Naive B cell (primary cell): ENCODE measurements at regions not wholly inside any gene's neighbourhood (a gene's known extent, or its start where the extent isn't known, plus 50 kb on each side); places are given as distances from the start of the nearest gene placed in this dataset.
"Not testable (repeated sequence)": the region's sequence is repeated elsewhere in the genome, so short reads cannot be mapped to it uniquely, and the experiment has no call there.

Source experiments
- ATAC-seq, 2 donors: fragments of 150-1000 bp; cut with Tn5 transposase; 2 replicates each; pipeline ENCODE4 v1.10.0; 2021; ENCODE audit warnings: low read depth in 2 of 2, mild to moderate bottlenecking in 2 of 2, moderate library complexity in 2 of 2
- DNase-seq: peaks from one replicate; pipeline ENCODE4 v3.0.0; 2022
- H3K27ac Mint-ChIP-seq, 6 donors: one replicate each; pipeline ENCODE4 v1.8.0; 2020 to 2022; ENCODE audit warnings: mild to moderate bottlenecking in 6 of 6, mixed read lengths in 6 of 6, moderate library complexity in 5 of 6, inconsistent platforms in 2 of 6
- H3K27me3 Mint-ChIP-seq, 3 donors: one replicate each; pipeline ENCODE4 v1.8.0; 2021 to 2022; ENCODE audit warnings: mixed read lengths in 3 of 3, mild to moderate bottlenecking in 1 of 3
- H3K36me3 Mint-ChIP-seq, 2 donors: one replicate each; pipeline ENCODE4 v1.8.0; 2020 to 2022; ENCODE audit warnings: mixed read lengths in 2 of 2, inconsistent platforms in 1 of 2, mild to moderate bottlenecking in 1 of 2
- H3K4me1 Mint-ChIP-seq, 3 donors: one replicate each; pipeline ENCODE4 v1.8.0; 2020 to 2022; ENCODE audit warnings: mixed read lengths in 3 of 3, inconsistent platforms in 1 of 3, mild to moderate bottlenecking in 1 of 3, moderate library complexity in 1 of 3
- H3K4me3 Mint-ChIP-seq, 8 donors: one replicate each; pipeline ENCODE4 v1.8.0; 2020 to 2022; ENCODE audit warnings: mild to moderate bottlenecking in 8 of 8, mixed read lengths in 8 of 8, moderate library complexity in 8 of 8, inconsistent platforms in 2 of 8
- H3K9me3 Mint-ChIP-seq, 7 donors: one replicate each; pipeline ENCODE4 v1.8.0; 2020 to 2022; ENCODE audit warnings: mixed read lengths in 7 of 7, mild to moderate bottlenecking in 5 of 7, inconsistent platforms in 2 of 7, moderate library complexity in 1 of 7

GRCh38 chr10:26355241-26355640, 82.9 kb upstream of the APBB1IP start:
- Mint-ChIP-seq H3K9me3 (no peaks in the 10 kb centered on the region), H3K36me3 (peaks cover 0 to 4% of the 10 kb centered on the region in 2 donors), H3K27ac (no peak overlapping the region), H3K27me3 (peaks cover 0 to 18% (median 12%) of the 10 kb centered on the region in 3 donors), H3K4me3 (no peak overlapping the region), H3K4me1 (no peaks in the 10 kb centered on the region)
- DNase-seq, result no peak
- no peak for ATAC-seq

- peak overlapping the region in 1 of 6 donors; percentile 46 for H3K27ac Mint-ChIP-seq
- peaks cover 0 to 18% (median 12%) of the 10 kb centered on the region in 3 donors for H3K27me3 Mint-ChIP-seq
- no peak overlapping the region for H3K4me3 Mint-ChIP-seq
- H3K4me1 Mint-ChIP-seq, result no peaks in the 10 kb centered on the region
- ATAC-seq (no peak), DNase-seq (no peak)
- H3K36me3 Mint-ChIP-seq, result peaks cover 0 to 4% of the 10 kb centered on the region in 2 donors
- H3K9me3 Mint-ChIP-seq, result no peaks in the 10 kb centered on the region
Observed at GRCh38 chr10:26357203-26357602, 80.9 kb upstream of the APBB1IP start.

GRCh38 chr10:26358071-26358470, 80.1 kb upstream of the APBB1IP start:
- H3K27ac Mint-ChIP-seq, result no peak overlapping the region
- no peak overlapping the region for H3K4me3 Mint-ChIP-seq
- ATAC-seq, result no peak
- H3K4me1 Mint-ChIP-seq, result no peaks in the 10 kb centered on the region
- peaks cover 0 to 4% of the 10 kb centered on the region in 2 donors for H3K36me3 Mint-ChIP-seq
- DNase-seq, result no peak
- no peaks in the 10 kb centered on the region for H3K9me3 Mint-ChIP-seq
- H3K27me3 Mint-ChIP-seq, result peaks cover 0 to 17% (median 12%) of the 10 kb centered on the region in 3 donors

DNA sequence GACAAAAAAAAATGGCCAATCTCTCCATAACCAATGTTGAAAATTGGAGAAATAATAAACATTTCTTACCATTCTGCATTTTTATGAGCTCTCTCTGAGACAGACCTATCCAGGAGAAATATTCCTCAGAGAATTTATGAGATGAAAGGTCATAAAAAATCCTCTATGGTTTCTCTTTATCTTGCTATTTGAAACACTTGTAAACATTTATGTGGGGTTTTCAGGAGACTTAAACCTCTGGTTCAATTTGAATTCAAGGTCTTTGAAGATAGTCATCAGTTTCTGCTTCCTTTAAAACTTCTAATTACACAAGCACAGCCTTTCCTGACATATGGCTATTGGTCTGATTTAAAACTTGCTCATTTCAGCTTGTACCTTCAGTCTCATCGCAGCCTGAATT, 78.5 kb upstream of the APBB1IP start:
- H3K27ac Mint-ChIP-seq, result no peak overlapping the region
- no peaks in the 10 kb centered on the region for H3K4me1 Mint-ChIP-seq
- peaks cover 0 to 4% of the 10 kb centered on the region in 2 donors for H3K36me3 Mint-ChIP-seq
- DNase-seq (no peak), ATAC-seq (no peak)
- H3K4me3 Mint-ChIP-seq, result no peak overlapping the region
- H3K27me3 Mint-ChIP-seq, result peaks cover 0 to 13% (median 12%) of the 10 kb centered on the region in 3 donors
- no peaks in the 10 kb centered on the region for H3K9me3 Mint-ChIP-seq

GRCh38 chr10:26361351-26361750, 76.8 kb upstream of the APBB1IP start:
- H3K27ac Mint-ChIP-seq, result no peak overlapping the region
- no peaks in the 10 kb centered on the region for H3K9me3 Mint-ChIP-seq
- H3K27me3 Mint-ChIP-seq, result no peaks in the 10 kb centered on the region
- H3K36me3 Mint-ChIP-seq, result no peaks in the 10 kb centered on the region
- H3K4me3 Mint-ChIP-seq, result no peak overlapping the region
- no peaks in the 10 kb centered on the region for H3K4me1 Mint-ChIP-seq
- DNase-seq (no peak), ATAC-seq (no peak)

DNA sequence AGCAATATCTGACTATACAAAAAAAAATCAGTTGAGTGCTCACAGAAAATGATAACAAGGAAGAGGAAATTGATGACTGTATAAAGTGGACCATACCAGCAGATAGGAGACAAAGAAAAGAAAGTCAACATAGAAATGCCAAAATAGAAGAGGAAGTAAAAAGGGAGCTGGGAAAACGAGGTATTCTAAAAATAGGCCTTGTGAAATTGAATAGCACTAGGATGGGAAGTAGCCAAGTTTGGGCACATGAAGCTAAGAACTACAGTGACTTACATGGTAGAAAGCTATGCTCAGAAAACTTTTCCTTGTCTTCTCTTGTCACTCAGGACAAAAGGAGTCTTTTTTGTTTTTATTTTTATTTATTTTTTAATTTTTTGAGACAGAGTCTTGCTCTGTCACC, 76.2 kb upstream of the APBB1IP start:
- no peak for DNase-seq
- H3K4me1 Mint-ChIP-seq, result no peaks in the 10 kb centered on the region
- H3K27me3 Mint-ChIP-seq, result no peaks in the 10 kb centered on the region
- no peak overlapping the region for H3K4me3 Mint-ChIP-seq
- H3K36me3 Mint-ChIP-seq, result no peaks in the 10 kb centered on the region
- H3K9me3 Mint-ChIP-seq, result peaks cover 0 to under 1% (median 0%) of the 10 kb centered on the region in 7 donors
- no peak for ATAC-seq
- H3K27ac Mint-ChIP-seq, result no peak overlapping the region

- Mint-ChIP-seq H3K27ac (no peak overlapping the region), H3K36me3 (no peaks in the 10 kb centered on the region), H3K27me3 (no peaks in the 10 kb centered on the region), H3K9me3 (peaks cover 0 to 11% (median 8%) of the 10 kb centered on the region in 7 donors), H3K4me1 (peaks cover 4 to 11% (median 8%) of the 10 kb centered on the region in 3 donors), H3K4me3 (no peak overlapping the region)
- DNase-seq (no peak), ATAC-seq (no peak)
Observed at GRCh38 chr10:26365681-26366358, 72.3 kb upstream of the APBB1IP start.

DNA sequence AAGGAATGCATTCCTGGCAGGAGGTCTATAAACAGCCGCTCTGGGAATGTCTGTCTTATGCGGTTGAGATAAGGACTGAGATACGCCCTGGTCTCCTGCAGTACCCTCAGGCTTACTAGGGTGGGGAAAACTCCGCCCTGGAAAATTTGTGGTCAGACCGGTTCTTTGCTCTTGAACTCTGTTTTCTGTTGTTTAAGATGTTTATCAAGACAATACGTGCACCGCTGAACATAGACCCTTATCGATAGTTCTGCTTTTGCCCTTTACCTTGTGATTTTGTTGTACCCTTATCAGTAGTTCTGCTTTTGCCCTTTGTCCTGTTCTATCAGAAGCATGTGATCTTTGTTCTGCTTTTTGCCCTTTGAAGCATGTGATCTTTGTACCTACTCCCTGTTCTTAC, 71.1 kb upstream of the APBB1IP start:
- not testable (repeated sequence) for DNase-seq, H3K36me3 Mint-ChIP-seq, H3K27me3 Mint-ChIP-seq, H3K4me3 Mint-ChIP-seq, ATAC-seq
- H3K27ac Mint-ChIP-seq, result peak overlapping the region in 1 of 6 donors; percentile 50
- H3K9me3 Mint-ChIP-seq, result peaks cover 0 to 11% (median 8%) of the 10 kb centered on the region in 7 donors
- peaks cover 4 to 11% (median 8%) of the 10 kb centered on the region in 3 donors for H3K4me1 Mint-ChIP-seq

DNA sequence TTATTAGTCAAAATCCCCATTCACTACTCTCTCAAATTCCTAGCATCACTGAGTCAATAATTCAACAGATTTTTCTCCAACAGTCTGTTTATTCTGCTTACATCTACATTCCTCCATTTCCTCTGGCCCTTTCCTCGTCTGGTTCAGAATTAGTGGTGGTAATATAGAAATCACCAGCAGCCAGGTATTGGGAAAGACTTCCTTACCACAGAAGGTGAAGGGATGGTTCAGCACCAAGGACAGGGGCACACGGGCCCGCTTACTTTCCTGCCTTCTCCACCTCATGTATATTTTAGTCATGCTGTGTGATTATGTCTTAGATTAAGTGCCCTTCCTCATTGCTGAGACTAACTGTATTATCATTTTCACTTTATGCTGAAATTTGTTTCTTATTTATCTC, 70.4 kb upstream of the APBB1IP start:
- no peak overlapping the region for H3K27ac Mint-ChIP-seq
- no peaks in the 10 kb centered on the region for H3K36me3 Mint-ChIP-seq
- H3K9me3 Mint-ChIP-seq, result peaks cover 0 to 11% (median 8%) of the 10 kb centered on the region in 7 donors
- DNase-seq (peak; percentile 45), ATAC-seq (peak; percentile 69 to 83)
- no peaks in the 10 kb centered on the region for H3K27me3 Mint-ChIP-seq
- no peak overlapping the region for H3K4me3 Mint-ChIP-seq
- peaks cover 9 to 16% (median 13%) of the 10 kb centered on the region in 3 donors for H3K4me1 Mint-ChIP-seq

DNA sequence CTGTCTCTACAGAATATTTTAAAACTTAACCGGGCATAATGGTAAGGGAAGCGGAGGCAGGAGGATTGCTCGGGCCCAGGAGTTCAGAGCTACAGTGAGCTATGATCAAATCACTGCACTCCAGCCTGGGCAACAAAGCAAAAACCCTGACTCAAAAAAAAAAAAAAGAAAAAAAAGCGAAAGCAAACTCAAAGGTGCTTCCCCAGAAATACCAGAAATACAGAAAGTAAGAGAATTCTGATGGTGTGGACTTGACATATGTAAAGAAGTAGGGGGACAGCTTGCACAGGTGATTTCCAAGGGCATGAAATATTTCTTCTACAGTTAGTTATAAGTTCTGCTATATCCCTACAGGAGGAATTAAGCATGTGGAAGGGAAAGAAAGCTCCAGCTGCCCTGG, 69.7 kb upstream of the APBB1IP start:
- H3K36me3 Mint-ChIP-seq, result no peaks in the 10 kb centered on the region
- no peaks in the 10 kb centered on the region for H3K27me3 Mint-ChIP-seq
- ATAC-seq, result peak in 1 of 2 donors; percentile 20
- H3K4me3 Mint-ChIP-seq, result peak overlapping the region in 1 of 8 donors; percentile 40
- H3K27ac Mint-ChIP-seq, result peak overlapping the region in 1 of 6 donors; percentile 26
- DNase-seq, result no peak
- H3K4me1 Mint-ChIP-seq, result peaks cover 14 to 23% (median 19%) of the 10 kb centered on the region in 3 donors
- peaks cover 0 to 11% (median 8%) of the 10 kb centered on the region in 7 donors for H3K9me3 Mint-ChIP-seq

GRCh38 chr10:26372513-26373354, 65.4 kb upstream of the APBB1IP start:
- H3K9me3 Mint-ChIP-seq, result peaks cover 0 to 5% (median 2%) of the 10 kb centered on the region in 7 donors
- no peak for DNase-seq
- peak overlapping the region in 1 of 6 donors; percentile 44 for H3K27ac Mint-ChIP-seq
- H3K27me3 Mint-ChIP-seq, result no peaks in the 10 kb centered on the region
- no peak for ATAC-seq
- peaks cover 14 to 30% (median 23%) of the 10 kb centered on the region in 3 donors for H3K4me1 Mint-ChIP-seq
- peak overlapping the region in 5 of 8 donors; percentile 6 to 71 (median 29) for H3K4me3 Mint-ChIP-seq
- H3K36me3 Mint-ChIP-seq, result no peaks in the 10 kb centered on the region

- Mint-ChIP-seq H3K4me3 (peak overlapping the region in 1 of 8 donors; percentile 24), H3K27ac (no peak overlapping the region), H3K4me1 (peaks cover 10 to 22% (median 15%) of the 10 kb centered on the region in 3 donors), H3K27me3 (no peaks in the 10 kb centered on the region), H3K9me3 (peaks cover 0 to 2% (median 0%) of the 10 kb centered on the region in 7 donors), H3K36me3 (no peaks in the 10 kb centered on the region)
- ATAC-seq, result no peak
- DNase-seq, result no peak
Observed at GRCh38 chr10:26374426-26374825, 63.7 kb upstream of the APBB1IP start.

DNA sequence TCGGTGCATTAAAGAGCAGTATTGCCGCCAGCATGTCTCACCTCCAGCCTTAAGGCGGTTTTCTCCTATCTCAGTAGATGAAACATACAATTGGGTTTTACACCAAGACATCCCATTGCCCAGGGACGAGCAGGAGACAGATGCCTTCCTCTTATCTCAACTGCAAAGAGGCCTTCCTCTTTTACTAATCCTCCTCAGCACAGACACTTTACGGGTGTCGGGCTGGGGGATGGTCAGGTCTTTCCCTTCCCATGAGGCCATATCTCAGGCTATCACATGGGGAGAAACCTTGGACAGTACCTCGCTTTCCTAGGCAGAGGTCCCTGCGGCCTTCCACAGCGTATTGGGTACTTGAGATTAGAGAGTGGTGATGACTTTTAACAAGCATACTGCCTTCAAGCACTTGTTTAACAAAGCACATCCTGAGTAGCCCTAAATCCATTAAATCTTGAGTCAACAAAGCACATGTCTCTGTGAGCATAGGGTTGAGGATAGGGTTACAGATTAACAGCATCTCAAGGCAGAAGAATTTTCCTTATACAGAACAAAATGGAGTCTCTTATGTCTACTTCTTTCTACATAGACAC, 60.8 kb upstream of the APBB1IP start:
- H3K9me3 Mint-ChIP-seq, H3K27ac Mint-ChIP-seq: not testable (repeated sequence)

More for the DNA sequence above, 60.8 kb upstream of the APBB1IP start:
- not testable (repeated sequence) for H3K36me3 Mint-ChIP-seq, DNase-seq, H3K4me3 Mint-ChIP-seq, H3K27me3 Mint-ChIP-seq, ATAC-seq
- H3K4me1 Mint-ChIP-seq, result peaks cover 10 to 21% (median 14%) of the 10 kb centered on the region in 3 donors
